Liver (tissue), 3 donors: ENCODE measurements at regions not wholly inside any gene's neighbourhood (a gene's known extent, or its start where the extent isn't known, plus 50 kb on each side); places are given as distances from the start of the nearest gene placed in this dataset.

Source experiments
- CTCF ChIP-seq: fragments of 150-350 bp; IDR thresholded peaks from 2 replicates; pipeline ENCODE4 v1.5.1; 2017; ENCODE audit warnings: improper control_type of control experiment, low read depth, low read length; ENCODE audit not compliant: missing input control
- EGR1 ChIP-seq, 2 donors: IDR thresholded peaks; 2 replicates each; pipeline ENCODE4 v1.6.1; 2016 to 2018; ENCODE audit warnings: antibody characterized with exemption in 2 of 2, low read depth in 2 of 2
- JUND ChIP-seq, 2 donors: IDR thresholded peaks; 2 replicates each; pipeline ENCODE4 v1.6.1; 2016; ENCODE audit warnings: antibody characterized with exemption in 2 of 2
- MAX ChIP-seq: IDR thresholded peaks from 2 replicates; pipeline ENCODE4 v1.6.1; 2016; ENCODE audit warnings: antibody characterized with exemption
- RAD21 ChIP-seq, 2 donors: IDR thresholded peaks; 2 replicates each; pipeline ENCODE4 v1.6.1; 2016; ENCODE audit warnings: antibody characterized with exemption in 2 of 2, mild to moderate bottlenecking in 2 of 2
- REST ChIP-seq: IDR thresholded peaks from 2 replicates; pipeline ENCODE4 v1.6.1; 2016; ENCODE audit warnings: antibody characterized with exemption, mild to moderate bottlenecking
- RXRA ChIP-seq, 2 donors: IDR thresholded peaks; 2 replicates each; pipeline ENCODE4 v1.6.1; 2017 to 2018; ENCODE audit warnings: antibody characterized with exemption in 2 of 2, mild to moderate bottlenecking in 1 of 2
- SP1 ChIP-seq: IDR thresholded peaks from 2 replicates; pipeline ENCODE4 v1.6.1; 2018; ENCODE audit warnings: antibody characterized with exemption, mild to moderate bottlenecking
- TAF1 ChIP-seq: conservative IDR thresholded peaks from 2 replicates; pipeline ENCODE4 v1.6.1; 2016; ENCODE audit warnings: antibody characterized with exemption, mild to moderate bottlenecking
- YY1 ChIP-seq: IDR thresholded peaks from 2 replicates; pipeline ENCODE4 v1.6.1; 2016; ENCODE audit warnings: antibody characterized with exemption, mild to moderate bottlenecking
- ZBTB33 ChIP-seq: IDR thresholded peaks from 2 replicates; pipeline ENCODE4 v1.6.1; 2016; ENCODE audit warnings: antibody characterized with exemption
- donor health status: healthy.
- donor health status: healthy.

GRCh38 chr10:52965509-52965908 is 192.9 kb upstream of the MBL2 start:
- TF ChIP-seq CTCF (no peak), RAD21 (IDR thresholded peaks at IDR 0.05) (no peak), SP1 (no peak), JUND (IDR thresholded peaks at IDR 0.05) (no peak), TAF1 (no peak), RXRA (IDR thresholded peaks at IDR 0.05) (no peak), YY1 (no peak), ZBTB33 (no peak), REST (no peak), MAX (no peak), EGR1 (IDR thresholded peaks at IDR 0.05; ENCODE audit: low read depth in 2 of 2) (no peak)
